Keratinocyte (primary cell): ENCODE measurements at regions not wholly inside any gene's neighbourhood (a gene's known extent, or its start where the extent isn't known, plus 50 kb on each side); places are given as distances from the start of the nearest gene placed in this dataset.

Experiments used
- EZH2 ChIP-seq: IDR thresholded peaks from one replicate; pipeline ENCODE4 v1.6.1; 2012; ENCODE audit warnings: inconsistent platforms, mild to moderate bottlenecking, low read length, moderate library complexity
- TF ChIP-seq, protein P1 (sequence below), 3 experiments: IDR thresholded peaks in 1 of 3; conservative IDR thresholded peaks in 1 of 3; optimal IDR thresholded peaks in 1 of 3; 2 replicates in 2 of 3; 3 replicates in 1 of 3; pipeline versions ENCODE3 to v1.5.1; 2011; ENCODE audit warnings: low read length in 3 of 3, mild to moderate bottlenecking in 3 of 3, moderate library complexity in 2 of 3, control low read depth in 1 of 3, inconsistent platforms in 1 of 3; ENCODE audit not compliant: insufficient read depth in 2 of 3; ENCODE audit errors: extremely low read depth in 1 of 3

DNA sequence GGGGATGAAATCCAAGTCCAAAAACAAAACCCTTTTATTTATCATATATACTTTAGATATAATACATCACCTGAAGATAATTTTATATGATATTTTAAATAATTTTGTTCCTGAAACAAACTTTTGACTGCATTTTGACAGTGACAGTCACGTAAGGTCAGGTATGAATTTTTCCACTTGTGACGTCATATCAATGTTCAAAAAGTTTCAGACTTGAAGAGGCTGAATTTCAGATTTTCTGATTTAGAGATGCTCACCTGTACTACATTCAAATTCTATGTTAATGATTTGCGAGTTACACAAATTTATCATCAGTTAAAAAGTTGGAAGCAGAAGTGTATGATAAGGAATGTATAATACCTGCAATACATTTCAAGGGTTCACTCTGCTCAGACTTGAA is 136.1 kb upstream of the EPHA6 start:
- TF ChIP-seq, protein P1, sequence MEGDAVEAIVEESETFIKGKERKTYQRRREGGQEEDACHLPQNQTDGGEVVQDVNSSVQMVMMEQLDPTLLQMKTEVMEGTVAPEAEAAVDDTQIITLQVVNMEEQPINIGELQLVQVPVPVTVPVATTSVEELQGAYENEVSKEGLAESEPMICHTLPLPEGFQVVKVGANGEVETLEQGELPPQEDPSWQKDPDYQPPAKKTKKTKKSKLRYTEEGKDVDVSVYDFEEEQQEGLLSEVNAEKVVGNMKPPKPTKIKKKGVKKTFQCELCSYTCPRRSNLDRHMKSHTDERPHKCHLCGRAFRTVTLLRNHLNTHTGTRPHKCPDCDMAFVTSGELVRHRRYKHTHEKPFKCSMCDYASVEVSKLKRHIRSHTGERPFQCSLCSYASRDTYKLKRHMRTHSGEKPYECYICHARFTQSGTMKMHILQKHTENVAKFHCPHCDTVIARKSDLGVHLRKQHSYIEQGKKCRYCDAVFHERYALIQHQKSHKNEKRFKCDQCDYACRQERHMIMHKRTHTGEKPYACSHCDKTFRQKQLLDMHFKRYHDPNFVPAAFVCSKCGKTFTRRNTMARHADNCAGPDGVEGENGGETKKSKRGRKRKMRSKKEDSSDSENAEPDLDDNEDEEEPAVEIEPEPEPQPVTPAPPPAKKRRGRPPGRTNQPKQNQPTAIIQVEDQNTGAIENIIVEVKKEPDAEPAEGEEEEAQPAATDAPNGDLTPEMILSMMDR (optimal IDR thresholded peaks at IDR 0.05 in 1 of 3, IDR thresholded peaks at IDR 0.05 in 1 of 3, conservative IDR thresholded peaks at IDR 0.05 in 1 of 3; ENCODE audit: extremely low read depth in 1 of 3, insufficient read depth in 2 of 3, low read length in 3 of 3), result no peak
- TF ChIP-seq EZH2, result no peak
